IMR-90 (cell line): ENCODE measurements at regions not wholly inside any gene's neighbourhood (a gene's known extent, or its start where the extent isn't known, plus 50 kb on each side); places are given as distances from the start of the nearest gene placed in this dataset.

Source experiments
- ATAC-seq: fragments of 200-7000 bp; cut with Tn5 transposase; 2 replicates; pipeline ENCODE4 v1.9.1; 2020; ENCODE audit warnings: low read depth, mild to moderate bottlenecking, moderate library complexity
- BruUV-seq: library from RNA; stranded (reverse); fragments of 400-500 nt; replicated peaks from 2 replicates; lab custom pipeline; 2021; lab: Mats Ljungman, UMichigan
- CTCF ChIA-PET: fragments of 300-600 bp; formaldehyde crosslinking; extraction: SDS; loops from one replicate; lab custom pipeline; 2021; ENCODE audit warnings: antibody characterized with exemption; lab: Yijun Ruan, JAX
- POLR2A ChIA-PET: fragments of 300-600 bp; sonication (Branson Sonifier 250); formaldehyde crosslinking; loops from one replicate; lab custom pipeline; 2022; ENCODE audit warnings: antibody characterized with exemption; ENCODE audit not compliant: unreplicated experiment; lab: Charles Lee
- DNase-seq: peaks from one replicate; pipeline ENCODE4 v3.0.0; 2013
- H2AFZ ChIP-seq: replicated peaks from 2 replicates; pipeline ENCODE3; 2013; ENCODE audit warnings: low read length, mild to moderate bottlenecking; ENCODE audit not compliant: poor library complexity
- H2AK5ac ChIP-seq: 2 replicates; pipeline ENCODE4 v1.6.1; 2013; ENCODE audit warnings: low read depth, low read length, inconsistent platforms
- H2AK9ac ChIP-seq: replicated peaks from 2 replicates; pipeline ENCODE3; 2013; ENCODE audit warnings: mild to moderate bottlenecking, low read depth, low read length, moderate library complexity; ENCODE audit not compliant: poor library complexity
- H2BK120ac ChIP-seq: 2 replicates; pipeline ENCODE4 v1.6.1; 2013; ENCODE audit warnings: low read depth, low read length, inconsistent platforms
- H2BK15ac ChIP-seq: 3 replicates; pipeline ENCODE4 v1.6.1; 2013; ENCODE audit warnings: low read depth, low read length, inconsistent platforms
- H2BK20ac ChIP-seq: 2 replicates; pipeline ENCODE4 v1.6.1; 2013; ENCODE audit warnings: low read depth, mild to moderate bottlenecking, inconsistent platforms, low read length, moderate library complexity
- H2BK5ac ChIP-seq: 2 replicates; pipeline ENCODE4 v1.6.1; 2013; ENCODE audit warnings: mild to moderate bottlenecking, low read depth, low read length, inconsistent platforms; ENCODE audit not compliant: poor library complexity, severe bottlenecking
- H3K14ac ChIP-seq: replicated peaks from 2 replicates; pipeline ENCODE4 v1.6.1; 2013; ENCODE audit warnings: low read depth, low read length, inconsistent platforms
- H3K18ac ChIP-seq: 2 replicates; pipeline ENCODE4 v1.6.1; 2013; ENCODE audit warnings: low read depth, low read length, control low read depth
- H3K23ac ChIP-seq: 2 replicates; pipeline ENCODE4 v1.6.1; 2013; ENCODE audit warnings: low read depth, low read length, inconsistent platforms
- H3K27ac ChIP-seq: 2 replicates; pipeline ENCODE4 v1.5.1; 2013; ENCODE audit warnings: mild to moderate bottlenecking, control low read depth, low read length; ENCODE audit not compliant: insufficient read depth
- H3K27me3 ChIP-seq: 2 replicates; pipeline ENCODE4 v1.6.1; 2013; ENCODE audit warnings: low read length; ENCODE audit not compliant: control insufficient read depth, insufficient read depth
- H3K36me3 ChIP-seq: 2 replicates; pipeline ENCODE4 v1.6.1; 2013; ENCODE audit warnings: low read length, mixed read lengths; ENCODE audit not compliant: control insufficient read depth, insufficient read depth
- H3K4ac ChIP-seq: 2 replicates; pipeline ENCODE4 v1.6.1; 2013; ENCODE audit warnings: low read depth, low read length, inconsistent platforms
- H3K4me1 ChIP-seq: 2 replicates; pipeline ENCODE4 v1.6.1; 2013; ENCODE audit warnings: low read length, mixed read lengths; ENCODE audit not compliant: control insufficient read depth, insufficient read depth
- H3K4me2 ChIP-seq: 2 replicates; pipeline ENCODE4 v1.6.1; 2013; ENCODE audit warnings: low read depth, mild to moderate bottlenecking, control low read depth, low read length, moderate library complexity
- H3K4me3 ChIP-seq: 2 replicates; pipeline ENCODE4 v1.5.1; 2013; ENCODE audit warnings: low read depth, mild to moderate bottlenecking, control low read depth, low read length, moderate library complexity; ENCODE audit not compliant: insufficient read depth
- H3K56ac ChIP-seq: 2 replicates; pipeline ENCODE4 v1.6.1; 2013; ENCODE audit warnings: low read length, inconsistent platforms; ENCODE audit not compliant: insufficient read depth; ENCODE audit errors: extremely low read depth
- H3K79me1 ChIP-seq, 2 experiments: 2 replicates each; pipeline ENCODE4 v1.6.1; 2013; ENCODE audit warnings: low read length in 2 of 2, inconsistent platforms in 1 of 2, low read depth in 1 of 2
- H3K9ac ChIP-seq: 2 replicates; pipeline ENCODE4 v1.6.1; 2013; ENCODE audit warnings: low read depth, low read length, control low read depth
- H3K9me1 ChIP-seq: 2 replicates; pipeline ENCODE4 v1.6.1; 2013; ENCODE audit warnings: low read length, inconsistent platforms; ENCODE audit not compliant: insufficient read depth
- H3K9me3 ChIP-seq: 2 replicates; pipeline ENCODE4 v1.6.1; 2013; ENCODE audit warnings: low read length; ENCODE audit not compliant: control insufficient read depth, insufficient read depth
- H4K20me1 ChIP-seq: 2 replicates; pipeline ENCODE4 v1.6.1; 2013; ENCODE audit warnings: low read length, inconsistent platforms; ENCODE audit not compliant: insufficient read depth
- H4K5ac ChIP-seq: 2 replicates; pipeline ENCODE4 v1.6.1; 2013; ENCODE audit warnings: mild to moderate bottlenecking, low read depth, low read length, control low read depth
- H4K8ac ChIP-seq, 2 experiments: 2 replicates each; pipeline ENCODE4 v1.6.1; 2013; ENCODE audit warnings: low read depth in 2 of 2, low read length in 2 of 2, control low read depth in 1 of 2, inconsistent platforms in 1 of 2
- H4K91ac ChIP-seq: 2 replicates; pipeline ENCODE4 v1.6.1; 2013; ENCODE audit warnings: low read depth, low read length, inconsistent platforms; ENCODE audit not compliant: insufficient read depth
- CHD1 ChIP-seq: IDR thresholded peaks from 2 replicates; pipeline ENCODE4 v1.6.1; 2012; ENCODE audit warnings: low read depth, low read length, improper control_type of control experiment
- MAFK ChIP-seq: IDR thresholded peaks from 2 replicates; pipeline ENCODE4 v1.6.1; 2012; ENCODE audit warnings: low read depth, low read length, improper control_type of control experiment
- MAZ ChIP-seq: IDR thresholded peaks from 2 replicates; pipeline ENCODE4 v1.6.1; 2012; ENCODE audit warnings: low read depth, mild to moderate bottlenecking, low read length, improper control_type of control experiment, moderate library complexity, borderline replicate concordance
- MXI1 ChIP-seq: IDR thresholded peaks from 2 replicates; pipeline ENCODE4 v1.6.1; 2012; ENCODE audit warnings: low read depth, mild to moderate bottlenecking, low read length, moderate library complexity, borderline replicate concordance
- NFE2L2 ChIP-seq: fragments of 150-350 bp; IDR thresholded peaks from 2 replicates; pipeline ENCODE4 v1.6.1; 2016; ENCODE audit warnings: low read depth, mild to moderate bottlenecking, low read length
- POLR2A ChIP-seq: IDR thresholded peaks from 2 replicates; pipeline ENCODE4 v1.6.1; 2012; ENCODE audit warnings: mild to moderate bottlenecking, low read depth, low read length
- RAD21 ChIP-seq: IDR thresholded peaks from 2 replicates; pipeline ENCODE4 v1.6.1; 2012; ENCODE audit warnings: low read length, improper control_type of control experiment
- RCOR1 ChIP-seq: IDR thresholded peaks from 2 replicates; pipeline ENCODE4 v1.6.1; 2012; ENCODE audit warnings: mild to moderate bottlenecking, low read length, improper control_type of control experiment; ENCODE audit not compliant: insufficient replicate concordance
- RFX5 ChIP-seq: IDR thresholded peaks from 2 replicates; pipeline ENCODE4 v1.8.0; 2012; ENCODE audit warnings: low read depth, mild to moderate bottlenecking, low read length, moderate library complexity
- SMC3 ChIP-seq: fragments of 150-350 bp; IDR thresholded peaks from 2 replicates; pipeline ENCODE4 v1.6.1; 2016; ENCODE audit warnings: low read depth, mild to moderate bottlenecking, antibody characterized with exemption, low read length, moderate library complexity
- USF2 ChIP-seq: fragments of 150-350 bp; IDR thresholded peaks from 2 replicates; pipeline ENCODE4 v1.6.1; 2017; ENCODE audit warnings: mild to moderate bottlenecking, antibody characterized with exemption, low read length, low read depth
- dilution Hi-C: fragments of 300-500 bp; cut with HindIII; formaldehyde crosslinking; loops from one replicate; pipeline ENCODE4 v1.14.3; 2018; ENCODE audit warnings: low sequenced_read_pairs; ENCODE audit not compliant: unreplicated experiment
- in situ Hi-C: fragments of 300-500 bp; cut with MboI; formaldehyde crosslinking; loops from 3 replicates; pipeline ENCODE4 v1.14.3; 2019; ENCODE audit warnings: low sequenced_read_pairs, inconsistent platforms, mixed read lengths
- intact Hi-C: fragments of 100-400 bp; cut with micrococcal nuclease; formaldehyde crosslinking; loops from 2 replicates; pipeline ENCODE4 v1.10.0; 2022
- TF ChIP-seq, protein P1 (sequence below): conservative IDR thresholded peaks from 2 replicates; pipeline ENCODE4 v1.5.1; 2012; ENCODE audit warnings: mild to moderate bottlenecking, low read depth, low read length, improper control_type of control experiment

- no peaks in the 10 kb centered on the region for H3K9me1 ChIP-seq
- BruUV-seq: no TSS peak
- no peak for ATAC-seq
- no peaks in the 10 kb centered on the region for H3K79me1 ChIP-seq
- no peak overlapping the region for H3K4ac ChIP-seq
- CTCF ChIA-PET: no interaction called here
- no peak overlapping the region for H4K5ac ChIP-seq
- H3K56ac ChIP-seq: no peak overlapping the region
- H3K23ac ChIP-seq: no peak overlapping the region
- no peak overlapping the region for H3K4me3 ChIP-seq
- no peak overlapping the region for H3K27ac ChIP-seq
- no peaks in the 10 kb centered on the region for H3K9me3 ChIP-seq
- H2AK9ac ChIP-seq: no peak overlapping the region
- no peak overlapping the region for H3K18ac ChIP-seq
- H3K9ac ChIP-seq: no peak overlapping the region
- no peak overlapping the region for H4K8ac ChIP-seq
- TF ChIP-seq SMC3: no peak
- TF ChIP-seq USF2: no peak
- TF ChIP-seq RFX5: no peak
- TF ChIP-seq RAD21: no peak
- TF ChIP-seq RCOR1: no peak
- no peak for TF ChIP-seq MAFK
- TF ChIP-seq MXI1: no peak
- TF ChIP-seq, protein P1, sequence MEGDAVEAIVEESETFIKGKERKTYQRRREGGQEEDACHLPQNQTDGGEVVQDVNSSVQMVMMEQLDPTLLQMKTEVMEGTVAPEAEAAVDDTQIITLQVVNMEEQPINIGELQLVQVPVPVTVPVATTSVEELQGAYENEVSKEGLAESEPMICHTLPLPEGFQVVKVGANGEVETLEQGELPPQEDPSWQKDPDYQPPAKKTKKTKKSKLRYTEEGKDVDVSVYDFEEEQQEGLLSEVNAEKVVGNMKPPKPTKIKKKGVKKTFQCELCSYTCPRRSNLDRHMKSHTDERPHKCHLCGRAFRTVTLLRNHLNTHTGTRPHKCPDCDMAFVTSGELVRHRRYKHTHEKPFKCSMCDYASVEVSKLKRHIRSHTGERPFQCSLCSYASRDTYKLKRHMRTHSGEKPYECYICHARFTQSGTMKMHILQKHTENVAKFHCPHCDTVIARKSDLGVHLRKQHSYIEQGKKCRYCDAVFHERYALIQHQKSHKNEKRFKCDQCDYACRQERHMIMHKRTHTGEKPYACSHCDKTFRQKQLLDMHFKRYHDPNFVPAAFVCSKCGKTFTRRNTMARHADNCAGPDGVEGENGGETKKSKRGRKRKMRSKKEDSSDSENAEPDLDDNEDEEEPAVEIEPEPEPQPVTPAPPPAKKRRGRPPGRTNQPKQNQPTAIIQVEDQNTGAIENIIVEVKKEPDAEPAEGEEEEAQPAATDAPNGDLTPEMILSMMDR: no peak
- no peak for TF ChIP-seq MAZ
- no peak for TF ChIP-seq NFE2L2
- no peak for TF ChIP-seq CHD1
- TF ChIP-seq POLR2A: no peak
- DNase-seq: no peak
- H2AK5ac ChIP-seq: no peak overlapping the region
- no peaks in the 10 kb centered on the region for H3K4me1 ChIP-seq
- no peaks in the 10 kb centered on the region for H3K27me3 ChIP-seq
- H4K20me1 ChIP-seq: no peaks in the 10 kb centered on the region
- no peak overlapping the region for H3K4me2 ChIP-seq
- intact Hi-C loops: no loop called here
- in situ Hi-C loops: no loop called here
- no peak overlapping the region for H2AFZ ChIP-seq
- no peak overlapping the region for H3K14ac ChIP-seq
- H2BK120ac ChIP-seq: no peak overlapping the region
- H2BK15ac ChIP-seq: no peak overlapping the region; the same call in 2 of the 3 replicates
- no peak overlapping the region for H4K91ac ChIP-seq
- H2BK20ac ChIP-seq: no peak overlapping the region
- dilution Hi-C loops: no loop called here
- no peaks in the 10 kb centered on the region for H3K36me3 ChIP-seq
- POLR2A ChIA-PET: no interaction called here
- no peak overlapping the region for H2BK5ac ChIP-seq
These were observed 750.3 kb downstream of the FAT4 start for GRCh38 chr4:126065016-126065415.
